Posterior vena cava (tissue), 2 donors: ENCODE measurements at regions not wholly inside any gene's neighbourhood (a gene's known extent, or its start where the extent isn't known, plus 50 kb on each side); places are given as distances from the start of the nearest gene placed in this dataset.
"Not testable (repeated sequence)": the region's sequence is repeated elsewhere in the genome, so short reads cannot be mapped to it uniquely, and the experiment has no call there.

Experiments used
- DNase-seq: peaks from one replicate; pipeline ENCODE4 v3.0.0-alpha.2; 2020; ENCODE audit warnings: low spot score
- intact Hi-C, 2 donors: fragments of 100-400 bp; cut with DNase I; formaldehyde crosslinking; loops; one replicate each; pipeline versions ENCODE4 v1.14.1 to v1.14.2; 2022 to 2023
- donor health status: DM: yes; HTN: yes; CAD: no.
- donor health status: DM: yes; HTN: yes; CAD: no.

DNA sequence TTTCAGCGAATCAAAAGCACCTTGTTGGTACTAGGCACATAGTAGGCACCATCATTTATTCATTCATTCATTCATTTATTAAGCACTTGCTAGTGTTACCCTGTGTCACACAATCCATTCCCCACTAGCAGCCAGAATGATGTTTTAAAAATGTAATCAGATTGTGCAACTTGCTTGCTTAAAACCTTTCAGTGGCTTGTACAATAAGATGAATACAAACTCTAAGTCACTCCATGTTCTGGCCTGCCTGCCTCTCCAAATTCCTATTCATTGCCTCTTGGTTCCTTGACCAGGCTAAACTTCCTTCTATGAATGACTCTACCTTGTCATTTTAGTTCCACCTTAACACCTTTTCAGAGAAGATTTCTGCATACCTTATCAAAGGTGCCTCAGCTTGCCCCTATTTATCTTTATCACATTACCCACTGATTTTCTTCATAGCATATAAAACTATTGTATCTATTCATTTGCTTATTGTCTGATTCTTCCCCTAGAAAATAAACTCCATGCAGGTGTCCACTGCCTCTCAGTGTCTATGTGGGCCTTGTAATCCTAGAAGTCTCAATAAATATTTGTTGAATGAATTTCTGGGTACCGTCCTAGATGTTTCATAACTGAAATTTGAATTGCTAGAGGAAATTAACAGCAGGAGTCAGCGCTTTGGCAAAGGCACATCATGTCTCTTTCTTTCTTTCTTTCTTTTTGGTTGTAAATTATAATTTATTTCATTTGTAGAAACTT is 169.5 kb downstream of the TMEM26 start:
- intact Hi-C loops: loop anchor here (5.0 to 10.0 kb wide), 4 partner anchors 129 to 469 kb away; no protein-coding TSS in a partner anchor
- no peak for DNase-seq

DNA sequence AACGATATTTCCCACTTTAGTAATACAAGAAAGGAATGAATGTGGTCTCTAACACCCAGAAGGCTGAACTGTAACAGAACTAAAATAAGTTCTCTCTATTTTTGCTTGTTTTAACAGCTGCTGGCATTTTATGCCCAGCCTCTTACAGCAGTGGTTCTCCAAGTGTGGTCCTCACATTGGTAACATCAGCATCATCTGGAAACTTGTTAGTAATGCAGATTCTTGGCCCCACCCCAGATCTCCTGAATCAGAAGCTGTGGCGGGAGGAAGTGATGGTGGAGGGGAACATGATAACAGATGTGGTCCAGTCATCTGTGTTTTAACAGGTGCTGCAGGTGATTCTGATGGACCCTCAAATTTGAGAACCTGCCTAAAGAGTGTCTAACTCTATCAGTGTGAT is 170.1 kb downstream of the TMEM26 start:
- intact Hi-C loops: loop anchor here (5.0 to 10.0 kb wide), 4 partner anchors 128 to 468 kb away; no protein-coding TSS in a partner anchor
- DNase-seq: no peak

DNA sequence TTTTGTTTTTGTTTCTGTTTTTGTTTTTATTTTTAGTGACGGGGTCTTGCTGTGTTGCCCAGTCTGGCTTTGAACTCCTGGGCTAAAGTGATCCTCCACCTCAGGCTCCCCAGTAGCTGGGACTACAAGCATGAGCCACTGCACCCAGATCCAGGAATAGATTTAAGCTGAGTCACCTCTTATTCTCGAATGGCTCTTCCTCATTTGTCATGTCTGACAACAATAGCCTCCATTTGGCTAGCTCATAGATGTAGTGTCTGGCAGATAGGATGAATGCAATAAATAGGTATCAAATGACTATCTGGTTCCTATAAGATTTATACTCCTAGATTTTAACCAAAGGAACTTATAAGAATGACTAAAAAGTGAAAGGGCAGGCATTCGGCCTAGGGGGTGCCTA is 172.9 kb downstream of the TMEM26 start:
- DNase-seq: no peak
- intact Hi-C loops: loop anchor here (5.0 to 10.0 kb wide), 4 partner anchors 126 to 466 kb away; no protein-coding TSS in a partner anchor

DNA sequence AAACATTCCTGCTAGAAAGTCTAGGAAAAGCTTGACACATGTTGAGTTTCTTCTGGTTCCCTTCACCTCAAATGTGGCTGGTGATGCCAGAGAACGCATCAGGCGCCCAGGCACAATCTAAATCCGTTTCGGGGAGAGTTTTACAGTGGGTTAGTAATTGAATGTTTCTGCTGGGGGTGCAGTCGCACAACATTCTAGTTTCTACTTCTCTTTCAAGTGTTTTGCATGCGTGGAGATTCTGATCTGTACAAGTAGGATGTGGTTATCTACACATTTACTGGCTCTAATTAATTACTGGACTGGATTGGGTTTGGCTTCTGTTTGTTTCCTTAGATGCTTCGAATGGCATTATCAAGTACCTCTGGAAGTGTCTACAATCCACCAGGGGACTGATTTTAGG is 173.8 kb downstream of the TMEM26 start:
- DNase-seq: no peak
- intact Hi-C loops: no loop called here

DNA sequence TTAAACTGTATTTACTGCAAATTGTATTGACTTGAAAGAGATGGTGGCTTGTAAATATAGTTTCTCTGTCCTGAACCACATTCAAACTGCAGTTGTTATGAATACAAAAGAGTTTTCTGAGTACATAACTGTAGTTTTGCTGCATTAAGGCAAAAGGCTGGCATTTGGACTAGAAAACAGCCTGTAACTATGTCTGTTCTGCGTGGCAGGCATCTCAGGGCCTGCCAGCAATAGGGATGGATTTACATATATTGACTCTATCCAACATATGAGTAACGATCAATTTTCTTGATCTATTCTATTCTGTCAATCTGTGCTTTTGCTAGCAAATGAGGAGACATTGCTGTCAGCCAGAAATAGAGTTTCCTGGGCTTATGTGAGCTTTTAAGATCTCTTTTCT is 174.6 kb downstream of the TMEM26 start:
- DNase-seq: no peak
- intact Hi-C loops: no loop called here

DNA sequence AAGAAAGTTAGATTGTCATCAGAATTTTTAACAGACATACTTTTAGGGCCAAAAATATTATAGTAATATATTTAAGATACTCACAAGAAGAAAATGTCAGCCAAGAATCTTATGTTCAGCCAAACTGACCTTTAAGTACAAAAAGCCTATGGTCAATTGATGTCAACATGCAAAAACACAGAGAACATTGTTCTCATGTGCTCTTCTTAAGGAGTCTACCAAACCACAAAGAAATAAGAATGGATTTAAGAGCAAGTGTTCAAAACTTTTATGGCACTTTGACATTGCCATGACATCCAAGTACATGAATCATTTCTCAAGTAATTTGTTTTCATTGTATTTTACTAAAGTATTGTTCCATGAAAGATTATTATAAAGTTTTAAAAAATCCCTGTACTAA is 180.4 kb downstream of the TMEM26 start:
- intact Hi-C loops: no loop called here
- DNase-seq: no peak

DNA sequence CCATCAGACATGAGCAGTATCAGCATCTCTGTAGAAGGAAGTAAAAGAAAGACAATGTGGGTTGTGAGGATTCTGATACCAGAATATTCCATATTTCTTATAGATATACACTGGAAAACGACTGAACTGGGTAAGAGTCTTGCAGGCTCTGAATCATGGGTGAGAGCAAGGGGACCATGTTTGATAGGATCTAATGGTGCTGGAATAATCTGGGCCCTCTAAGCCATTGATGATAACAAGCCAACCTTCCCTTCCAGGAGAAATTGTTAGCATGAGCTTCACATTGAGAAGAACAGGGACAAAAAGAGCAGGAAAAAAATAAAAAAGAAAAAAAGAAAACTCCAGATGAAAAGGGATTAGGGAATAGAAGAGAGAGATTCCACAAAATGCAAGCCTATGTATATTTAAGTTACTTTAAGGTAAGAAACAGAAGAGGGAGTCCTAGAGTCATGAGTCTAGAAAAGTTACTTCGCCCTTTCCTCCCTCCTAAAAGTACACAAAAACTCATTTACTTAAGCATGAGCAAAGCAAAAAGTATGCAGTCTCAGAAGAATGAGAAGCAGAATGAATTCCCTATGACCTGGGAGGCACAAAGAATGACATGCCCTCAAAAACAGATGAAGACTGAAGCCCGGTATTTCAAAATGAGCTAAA is 181.9 kb downstream of the TMEM26 start:
- intact Hi-C loops: no loop called here

DNA sequence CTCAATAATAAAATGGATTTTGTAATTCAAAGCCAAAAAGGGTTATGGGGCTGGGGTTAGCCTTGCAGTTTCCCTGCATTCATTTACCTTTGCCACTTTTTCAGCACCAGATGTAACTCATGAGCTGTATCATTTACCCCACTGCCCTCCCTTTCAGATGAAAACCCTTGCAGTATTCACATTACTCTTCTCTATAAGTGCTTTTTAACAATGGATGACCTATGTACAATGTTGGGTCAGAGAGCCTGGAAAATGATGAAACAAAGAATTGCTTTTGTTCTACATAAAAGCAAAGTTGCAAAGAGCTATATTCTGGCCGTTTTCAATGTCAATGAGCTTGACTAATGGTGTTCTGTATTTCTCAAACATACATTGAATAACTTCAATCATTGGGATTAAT is 189.7 kb downstream of the TMEM26 start:
- intact Hi-C loops: no loop called here
- no peak for DNase-seq

More for the DNA sequence above, 181.9 kb downstream of the TMEM26 start:
- DNase-seq: no peak

DNA sequence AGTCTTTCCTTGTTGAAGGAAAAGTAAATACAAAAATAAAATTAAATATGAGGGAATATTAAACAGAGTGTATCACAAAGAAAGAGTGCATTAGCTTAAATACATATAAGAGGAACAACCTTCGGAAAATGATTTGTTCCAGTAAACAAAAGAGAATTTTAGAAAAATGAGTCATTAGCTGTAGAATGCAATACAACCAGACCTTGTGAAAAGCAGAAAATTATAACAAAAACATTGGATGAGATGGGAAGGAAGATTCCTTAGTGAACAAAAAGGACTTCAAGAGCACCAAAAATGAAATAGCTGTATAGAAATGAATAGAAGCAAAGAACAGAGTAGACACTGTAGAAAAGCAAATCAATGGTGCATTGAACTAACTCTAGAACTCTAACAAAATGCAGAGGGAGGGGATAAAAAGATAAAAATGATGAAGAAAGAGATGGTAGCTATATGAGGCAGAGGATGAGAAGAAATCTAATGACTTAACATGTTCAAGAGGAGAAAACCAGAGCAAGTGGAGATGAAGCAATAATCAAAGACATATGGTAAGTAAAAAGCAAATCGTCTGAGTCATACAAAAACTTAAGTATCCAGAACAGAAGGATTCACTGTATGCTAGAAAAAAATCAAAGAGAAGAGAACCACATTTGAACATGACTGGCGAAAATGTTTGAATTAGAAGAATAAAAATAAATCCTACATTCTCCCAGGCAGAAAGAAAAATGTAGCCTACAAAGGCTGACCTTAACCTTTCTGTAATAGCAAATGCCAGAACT is 190.5 kb downstream of the TMEM26 start:
- DNase-seq: no peak
- intact Hi-C loops: no loop called here

DNA sequence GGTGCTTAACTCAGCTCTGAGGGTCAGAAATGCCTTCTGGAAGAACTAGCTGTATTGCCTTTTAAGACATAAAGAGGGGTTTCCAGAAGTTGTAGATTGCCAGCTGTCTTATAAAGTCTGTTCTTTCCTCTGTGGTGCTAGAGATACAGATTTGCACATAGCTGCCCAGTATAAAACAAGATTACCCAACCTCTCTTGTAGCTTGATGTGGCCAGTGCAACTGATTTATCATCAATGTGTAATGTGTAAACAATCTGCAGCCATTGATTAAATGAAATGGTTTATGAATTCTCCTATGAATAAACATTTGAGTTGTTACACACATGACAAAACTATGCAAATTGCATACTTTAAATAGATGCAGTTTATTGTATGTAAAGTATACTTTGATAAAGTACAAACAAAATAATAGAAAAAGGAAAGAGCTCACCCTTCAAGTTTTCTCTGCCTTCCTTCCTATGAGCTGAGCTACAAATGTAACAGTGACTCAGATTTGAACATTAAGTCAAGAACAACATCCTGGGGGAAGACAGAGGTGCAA is 195.2 kb downstream of the TMEM26 start:
- intact Hi-C loops: no loop called here
- DNase-seq: no peak

DNA sequence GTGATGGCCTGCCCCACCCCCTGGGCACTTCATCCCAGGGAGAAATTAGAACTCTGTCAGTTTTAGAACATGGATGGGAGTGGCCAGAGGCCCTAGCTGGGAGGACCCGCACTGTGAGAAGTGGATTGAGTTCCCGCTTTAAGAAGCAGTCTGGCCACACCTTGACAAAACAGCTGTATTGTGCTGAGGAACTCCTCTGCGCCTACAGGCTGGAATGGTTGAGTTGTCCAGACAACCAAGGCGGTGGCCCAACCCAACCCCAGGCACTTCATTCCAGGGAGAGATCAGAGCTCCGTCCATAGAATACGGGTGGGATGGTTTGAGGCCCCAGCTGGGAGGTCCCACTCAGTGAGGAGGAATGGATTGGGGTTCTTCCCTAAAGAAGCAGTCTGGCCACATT is 196.0 kb downstream of the TMEM26 start:
- DNase-seq: no peak
- intact Hi-C loops: no loop called here

DNA sequence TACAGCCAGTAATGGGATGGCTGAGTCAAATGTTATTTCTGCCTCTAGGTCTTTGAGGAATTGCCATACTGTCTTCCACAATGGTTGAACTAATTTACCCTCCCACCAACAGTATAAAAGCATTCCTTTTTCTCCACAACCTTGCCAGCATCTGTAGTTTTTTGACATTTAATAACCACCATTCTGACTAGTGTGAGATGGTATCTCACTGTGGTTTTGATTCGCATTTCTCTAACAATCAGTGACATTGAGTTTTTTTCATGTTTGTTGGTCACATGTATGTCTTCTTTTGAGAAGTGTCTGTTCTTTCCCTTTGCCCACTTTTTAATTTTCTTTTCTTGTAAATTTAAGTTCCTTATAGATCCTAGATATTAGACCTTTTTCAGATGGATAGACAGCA is 200.9 kb downstream of the TMEM26 start:
- DNase-seq, intact Hi-C loops: not testable (repeated sequence)

DNA sequence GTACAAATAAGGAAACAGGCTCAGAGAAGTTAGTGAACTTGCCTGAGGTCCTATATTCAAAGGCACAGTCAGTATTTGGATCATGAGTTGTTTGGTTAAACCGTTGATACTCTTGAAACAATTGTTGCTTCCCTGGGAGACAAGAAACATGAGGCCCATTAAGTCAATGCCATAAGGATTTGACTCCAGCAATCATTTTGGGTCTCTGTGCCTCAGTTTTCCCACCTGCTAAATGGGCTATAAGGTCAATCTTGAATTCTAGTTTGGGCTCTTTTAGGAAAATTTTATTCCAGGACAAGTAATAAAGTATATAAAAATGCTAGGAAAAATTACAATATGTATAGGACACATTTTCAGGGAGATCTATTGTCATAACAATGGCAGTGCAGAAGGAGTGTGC is 202.1 kb downstream of the TMEM26 start:
- DNase-seq: no peak
- intact Hi-C loops: no loop called here

DNA sequence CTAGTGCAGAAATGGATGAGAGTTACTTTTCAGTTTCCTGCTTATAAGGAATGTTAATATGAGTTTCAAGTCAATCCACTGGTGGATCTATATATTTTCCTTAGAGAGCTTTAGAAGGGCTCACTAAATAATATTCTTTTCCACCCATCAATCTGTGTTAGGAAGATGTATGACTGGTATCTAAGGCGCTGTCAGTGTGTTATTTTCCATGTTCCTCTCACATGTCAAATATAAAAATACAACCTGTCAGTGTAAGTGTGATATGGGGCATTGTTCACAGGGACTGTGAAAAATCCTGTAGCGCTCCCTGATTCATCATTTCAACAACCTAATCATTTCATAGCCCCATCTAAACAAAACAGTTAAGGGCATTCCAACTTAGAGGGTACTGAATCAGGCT is 203.1 kb downstream of the TMEM26 start:
- intact Hi-C loops: no loop called here

DNA sequence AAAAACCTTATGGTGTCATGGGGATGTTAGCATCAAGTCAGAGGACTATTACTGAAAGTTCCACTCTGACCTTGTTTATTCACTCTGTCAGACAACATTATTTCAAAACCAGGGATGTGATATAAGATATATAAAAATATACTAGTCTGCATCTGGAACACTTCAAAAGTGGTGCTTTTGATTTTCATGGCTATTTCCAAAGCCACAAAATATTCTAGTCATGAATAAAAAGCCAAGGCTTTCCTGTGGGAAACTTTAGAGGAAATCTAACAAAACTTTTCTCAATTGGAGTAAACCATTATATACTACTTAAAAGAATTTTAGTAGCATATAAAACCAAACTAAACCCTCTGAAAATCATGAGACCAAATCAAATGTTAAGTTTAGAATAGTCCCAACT is 205.2 kb downstream of the TMEM26 start:
- intact Hi-C loops: loop anchor here in 1 of 2 donors (10.0 kb wide), 1 partner anchor 277 kb away; no protein-coding TSS in a partner anchor

More for the DNA sequence above, 203.1 kb downstream of the TMEM26 start:
- no peak for DNase-seq

DNA sequence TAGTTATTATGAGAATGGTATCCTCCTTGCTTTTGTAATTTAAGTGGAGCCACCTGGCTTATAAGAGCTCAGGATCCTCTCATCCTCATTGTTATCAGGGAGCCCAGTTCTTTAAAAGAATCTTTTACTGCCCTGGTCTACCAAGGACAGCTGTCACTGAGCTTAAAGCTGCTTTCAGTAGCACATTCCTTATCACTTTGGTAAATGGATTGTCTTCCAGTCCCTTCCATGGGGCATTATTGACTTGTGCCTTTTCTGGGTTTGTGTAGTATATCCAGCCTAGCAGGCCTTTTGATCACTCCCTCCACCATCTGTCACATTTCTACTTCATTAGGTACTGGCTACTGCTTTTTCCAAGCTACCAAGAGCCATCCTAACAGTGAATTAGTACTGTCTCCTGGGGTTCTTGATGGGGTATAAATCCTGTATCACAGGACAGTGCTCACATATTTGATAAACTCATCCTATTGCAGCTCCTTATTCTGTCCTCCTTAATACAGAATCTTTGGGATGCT is 208.9 kb downstream of the TMEM26 start:
- no peak for DNase-seq

More for the DNA sequence above, 205.2 kb downstream of the TMEM26 start:
- no peak for DNase-seq

DNA sequence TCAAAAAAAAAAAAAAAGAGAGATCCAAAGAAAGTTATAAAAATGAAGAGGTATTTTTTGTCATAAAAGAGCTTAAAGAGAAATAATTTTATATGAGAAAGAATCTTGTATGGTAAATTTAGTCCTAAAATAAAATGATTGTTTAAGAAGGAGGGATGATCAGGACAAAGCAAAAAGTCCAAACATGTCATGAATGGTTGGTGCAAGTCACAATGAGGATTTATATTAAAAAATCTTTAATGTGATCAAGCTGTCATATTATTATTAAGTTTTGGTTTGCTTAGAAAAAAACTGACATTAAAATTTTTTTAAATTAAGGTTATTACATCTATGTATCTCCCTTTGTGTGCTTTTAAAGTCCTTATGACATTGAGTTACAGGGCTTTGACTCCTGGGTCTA is 220.4 kb downstream of the TMEM26 start:
- no peak for DNase-seq
- intact Hi-C loops: no loop called here

More for the DNA sequence above, 208.9 kb downstream of the TMEM26 start:
- intact Hi-C loops: loop anchor here (5.0 to 10.0 kb wide), 2 partner anchors 278 to 280 kb away; no protein-coding TSS in a partner anchor

DNA sequence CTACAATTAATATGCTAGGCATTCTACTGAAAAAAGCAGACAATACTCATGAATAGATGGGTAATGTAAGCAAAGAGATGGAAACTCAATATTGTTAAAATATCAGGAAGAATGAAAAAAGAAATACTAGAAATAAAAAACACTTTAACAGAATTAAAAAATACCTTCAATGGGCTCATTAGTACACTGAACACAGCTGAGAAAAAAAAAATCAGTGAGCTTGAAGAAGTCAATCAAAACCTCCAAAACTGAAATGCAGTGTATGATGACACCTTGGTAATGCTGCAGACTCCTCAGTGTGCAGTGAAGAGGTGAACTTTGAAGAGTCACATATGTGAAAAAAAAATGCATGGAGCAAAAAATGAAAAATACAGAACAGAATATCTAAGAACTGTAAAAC is 227.2 kb downstream of the TMEM26 start:
- intact Hi-C loops: no loop called here
- no peak for DNase-seq

DNA sequence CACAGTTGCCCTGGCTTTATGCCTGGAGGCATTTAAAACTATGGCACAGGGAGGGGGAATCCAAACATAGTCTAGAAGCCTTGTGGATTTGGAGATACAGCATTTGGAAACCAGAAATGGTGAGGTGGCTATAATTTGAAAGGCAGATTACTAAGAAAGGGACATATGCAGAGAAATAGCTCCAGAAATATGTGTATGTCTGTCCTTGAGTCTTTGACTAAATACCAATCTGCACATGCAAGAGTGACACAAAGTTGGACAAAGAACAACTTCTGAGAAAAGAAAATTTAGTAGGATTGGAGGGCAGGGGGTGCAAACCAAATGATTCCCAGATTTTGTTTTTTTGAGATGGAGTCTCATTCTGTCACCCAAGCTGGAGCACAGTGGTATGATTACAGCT is 229.6 kb downstream of the TMEM26 start:
- DNase-seq: no peak
- intact Hi-C loops: no loop called here
